GM23338 (cell line): ENCODE measurements at regions not wholly inside any gene's neighbourhood (a gene's known extent, or its start where the extent isn't known, plus 50 kb on each side); places are given as distances from the start of the nearest gene placed in this dataset.

ENCODE experiments used
- CREB1 ChIP-seq: fragments of 250-450 bp; sonication (Bioruptor Pico); IDR thresholded peaks from 2 replicates; pipeline ENCODE4 v1.5.0; 2020; ENCODE audit warnings: low read depth, mild to moderate bottlenecking, moderate library complexity
- EZH2 ChIP-seq: fragments of 200-600 bp; sonication (generic); IDR thresholded peaks from one replicate; pipeline ENCODE4 v1.8.0; 2017; ENCODE audit warnings: antibody characterized with exemption, mild to moderate bottlenecking, low read depth; ENCODE audit not compliant: unreplicated experiment
- EZH2phosphoT487 ChIP-seq: fragments of 200-600 bp; sonication (generic); IDR thresholded peaks from one replicate; pipeline ENCODE4 v1.8.1; 2018; ENCODE audit warnings: antibody characterized with exemption; ENCODE audit not compliant: unreplicated experiment
- POLR2AphosphoS5 ChIP-seq: IDR thresholded peaks from 2 replicates; pipeline ENCODE4 v1.6.1; 2016; ENCODE audit warnings: antibody characterized with exemption, low read depth
- ZNF331 ChIP-seq: fragments of 250-450 bp; sonication (Bioruptor Pico); IDR thresholded peaks from 2 replicates; pipeline ENCODE4 v1.5.0; 2020; ENCODE audit warnings: low read depth, mild to moderate bottlenecking, moderate library complexity
- TF ChIP-seq, protein P1 (sequence below), 2 experiments: fragments of 200-600 bp in 1 of 2; sonication (generic) in 1 of 2; conservative IDR thresholded peaks; 2 replicates each; pipeline versions ENCODE4 v1.5.1 to v1.6.1; 2016 to 2017; ENCODE audit warnings: antibody characterized with exemption in 2 of 2, low read depth in 2 of 2, mild to moderate bottlenecking in 2 of 2, moderate library complexity in 1 of 2
- TF ChIP-seq, protein P2 (sequence below): IDR thresholded peaks from one replicate; pipeline ENCODE4 v1.6.1; 2018; ENCODE audit warnings: antibody characterized with exemption; ENCODE audit not compliant: unreplicated experiment
- TF ChIP-seq, protein P3 (sequence below): IDR thresholded peaks from 2 replicates; pipeline ENCODE4 v1.6.1; 2016; ENCODE audit warnings: antibody characterized with exemption

DNA sequence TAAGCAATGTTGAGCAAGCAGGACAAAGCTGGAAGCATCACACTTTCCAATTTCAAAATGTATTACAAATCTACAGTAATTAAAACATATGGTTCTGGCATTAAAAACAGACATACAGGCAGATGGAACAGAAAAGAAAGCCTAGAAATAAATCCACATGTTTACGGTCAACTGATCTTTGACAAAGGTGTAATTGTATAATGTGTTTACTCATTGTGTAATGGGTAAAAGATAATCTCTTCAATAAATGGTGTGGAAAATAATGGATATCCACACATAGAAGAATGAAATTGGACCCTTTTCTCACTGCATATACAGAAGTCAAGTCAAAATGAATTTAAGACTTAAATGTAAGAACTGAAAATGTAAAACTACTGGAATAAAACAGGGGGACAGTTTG is 394.2 kb downstream of the ANKRD50 start:
- TF ChIP-seq EZH2: no peak
- TF ChIP-seq, protein P1, sequence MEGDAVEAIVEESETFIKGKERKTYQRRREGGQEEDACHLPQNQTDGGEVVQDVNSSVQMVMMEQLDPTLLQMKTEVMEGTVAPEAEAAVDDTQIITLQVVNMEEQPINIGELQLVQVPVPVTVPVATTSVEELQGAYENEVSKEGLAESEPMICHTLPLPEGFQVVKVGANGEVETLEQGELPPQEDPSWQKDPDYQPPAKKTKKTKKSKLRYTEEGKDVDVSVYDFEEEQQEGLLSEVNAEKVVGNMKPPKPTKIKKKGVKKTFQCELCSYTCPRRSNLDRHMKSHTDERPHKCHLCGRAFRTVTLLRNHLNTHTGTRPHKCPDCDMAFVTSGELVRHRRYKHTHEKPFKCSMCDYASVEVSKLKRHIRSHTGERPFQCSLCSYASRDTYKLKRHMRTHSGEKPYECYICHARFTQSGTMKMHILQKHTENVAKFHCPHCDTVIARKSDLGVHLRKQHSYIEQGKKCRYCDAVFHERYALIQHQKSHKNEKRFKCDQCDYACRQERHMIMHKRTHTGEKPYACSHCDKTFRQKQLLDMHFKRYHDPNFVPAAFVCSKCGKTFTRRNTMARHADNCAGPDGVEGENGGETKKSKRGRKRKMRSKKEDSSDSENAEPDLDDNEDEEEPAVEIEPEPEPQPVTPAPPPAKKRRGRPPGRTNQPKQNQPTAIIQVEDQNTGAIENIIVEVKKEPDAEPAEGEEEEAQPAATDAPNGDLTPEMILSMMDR (conservative IDR thresholded peaks at IDR 0.05; ENCODE audit: low read depth in 2 of 2): no peak
- TF ChIP-seq, protein P2, sequence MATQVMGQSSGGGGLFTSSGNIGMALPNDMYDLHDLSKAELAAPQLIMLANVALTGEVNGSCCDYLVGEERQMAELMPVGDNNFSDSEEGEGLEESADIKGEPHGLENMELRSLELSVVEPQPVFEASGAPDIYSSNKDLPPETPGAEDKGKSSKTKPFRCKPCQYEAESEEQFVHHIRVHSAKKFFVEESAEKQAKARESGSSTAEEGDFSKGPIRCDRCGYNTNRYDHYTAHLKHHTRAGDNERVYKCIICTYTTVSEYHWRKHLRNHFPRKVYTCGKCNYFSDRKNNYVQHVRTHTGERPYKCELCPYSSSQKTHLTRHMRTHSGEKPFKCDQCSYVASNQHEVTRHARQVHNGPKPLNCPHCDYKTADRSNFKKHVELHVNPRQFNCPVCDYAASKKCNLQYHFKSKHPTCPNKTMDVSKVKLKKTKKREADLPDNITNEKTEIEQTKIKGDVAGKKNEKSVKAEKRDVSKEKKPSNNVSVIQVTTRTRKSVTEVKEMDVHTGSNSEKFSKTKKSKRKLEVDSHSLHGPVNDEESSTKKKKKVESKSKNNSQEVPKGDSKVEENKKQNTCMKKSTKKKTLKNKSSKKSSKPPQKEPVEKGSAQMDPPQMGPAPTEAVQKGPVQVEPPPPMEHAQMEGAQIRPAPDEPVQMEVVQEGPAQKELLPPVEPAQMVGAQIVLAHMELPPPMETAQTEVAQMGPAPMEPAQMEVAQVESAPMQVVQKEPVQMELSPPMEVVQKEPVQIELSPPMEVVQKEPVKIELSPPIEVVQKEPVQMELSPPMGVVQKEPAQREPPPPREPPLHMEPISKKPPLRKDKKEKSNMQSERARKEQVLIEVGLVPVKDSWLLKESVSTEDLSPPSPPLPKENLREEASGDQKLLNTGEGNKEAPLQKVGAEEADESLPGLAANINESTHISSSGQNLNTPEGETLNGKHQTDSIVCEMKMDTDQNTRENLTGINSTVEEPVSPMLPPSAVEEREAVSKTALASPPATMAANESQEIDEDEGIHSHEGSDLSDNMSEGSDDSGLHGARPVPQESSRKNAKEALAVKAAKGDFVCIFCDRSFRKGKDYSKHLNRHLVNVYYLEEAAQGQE: no peak
- TF ChIP-seq, protein P3, sequence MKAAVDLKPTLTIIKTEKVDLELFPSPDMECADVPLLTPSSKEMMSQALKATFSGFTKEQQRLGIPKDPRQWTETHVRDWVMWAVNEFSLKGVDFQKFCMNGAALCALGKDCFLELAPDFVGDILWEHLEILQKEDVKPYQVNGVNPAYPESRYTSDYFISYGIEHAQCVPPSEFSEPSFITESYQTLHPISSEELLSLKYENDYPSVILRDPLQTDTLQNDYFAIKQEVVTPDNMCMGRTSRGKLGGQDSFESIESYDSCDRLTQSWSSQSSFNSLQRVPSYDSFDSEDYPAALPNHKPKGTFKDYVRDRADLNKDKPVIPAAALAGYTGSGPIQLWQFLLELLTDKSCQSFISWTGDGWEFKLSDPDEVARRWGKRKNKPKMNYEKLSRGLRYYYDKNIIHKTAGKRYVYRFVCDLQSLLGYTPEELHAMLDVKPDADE: no peak
- no peak for TF ChIP-seq CREB1 (CRISPR knock-in tag)
- TF ChIP-seq POLR2AphosphoS5: no peak
- TF ChIP-seq ZNF331: no peak
- TF ChIP-seq EZH2phosphoT487: no peak
